Left ventricle myocardium inferior (tissue), 1 donor: ENCODE measurements at regions not wholly inside any gene's neighbourhood (a gene's known extent, or its start where the extent isn't known, plus 50 kb on each side); places are given as distances from the start of the nearest gene placed in this dataset.
"Not testable (repeated sequence)": the region's sequence is repeated elsewhere in the genome, so short reads cannot be mapped to it uniquely, and the experiment has no call there.

Experiments
- DNase-seq: peaks from one replicate; pipeline ENCODE4 v3.0.0-alpha.2; 2020
- H3K27ac ChIP-seq: fragments of 200-600 bp; replicated peaks from 2 replicates; pipeline ENCODE4 v1.8.0; 2021
- H3K27me3 ChIP-seq: fragments of 200-600 bp; 2 replicates; pipeline ENCODE4 v1.8.0; 2021; ENCODE audit warnings: low read depth
- H3K36me3 ChIP-seq: fragments of 200-600 bp; 2 replicates; pipeline ENCODE4 v1.8.0; 2021
- H3K4me1 ChIP-seq: fragments of 200-600 bp; 2 replicates; pipeline ENCODE4 v1.8.0; 2021
- H3K4me3 ChIP-seq: fragments of 200-600 bp; 2 replicates; pipeline ENCODE4 v1.8.0; 2021; ENCODE audit warnings: mild to moderate bottlenecking, moderate library complexity
- H3K9me3 ChIP-seq: fragments of 200-600 bp; replicated peaks from 2 replicates; pipeline ENCODE4 v1.8.0; 2021
- CTCF ChIP-seq: fragments of 200-600 bp; IDR thresholded peaks from 2 replicates; pipeline ENCODE4 v1.8.0; 2021; ENCODE audit warnings: antibody characterized with exemption, mild to moderate bottlenecking, borderline replicate concordance
- intact Hi-C: fragments of 100-400 bp; cut with micrococcal nuclease; formaldehyde crosslinking; loops from one replicate; pipeline ENCODE4 v1.11.0; 2022
- donor health status: DM: no; HTN: yes; CAD: no; lungs with severe emphysema.

- no peak for TF ChIP-seq CTCF
- no peak overlapping the region for H3K27ac ChIP-seq
- intact Hi-C loops, result no loop called here
- no peaks in the 10 kb centered on the region for H3K36me3 ChIP-seq
- H3K4me1 ChIP-seq, result no peaks in the 10 kb centered on the region
- no peak overlapping the region for H3K4me3 ChIP-seq
- H3K27me3 ChIP-seq, result peaks cover 11% of the 10 kb centered on the region
- DNase-seq, result no peak
- H3K9me3 ChIP-seq, result peaks cover 6% of the 10 kb centered on the region
These were observed 99.4 kb downstream of the TNFRSF13B start for GRCh38 chr17:16872351-16873173.

- H3K9me3 ChIP-seq, H3K4me1 ChIP-seq, DNase-seq, H3K27ac ChIP-seq, H3K36me3 ChIP-seq, intact Hi-C loops, H3K4me3 ChIP-seq: not testable (repeated sequence)
- peaks cover 11% of the 10 kb centered on the region for H3K27me3 ChIP-seq
These were observed 100.3 kb downstream of the TNFRSF13B start for GRCh38 chr17:16871446-16872190.

GRCh38 chr17:16870253-16871245 lies 101.4 kb downstream of the TNFRSF13B start:
- no peak for TF ChIP-seq CTCF
- Histone ChIP-seq H3K36me3 (no peaks in the 10 kb centered on the region), H3K9me3 (no peaks in the 10 kb centered on the region), H3K4me1 (no peaks in the 10 kb centered on the region), H3K4me3 (no peak overlapping the region), H3K27ac (no peak overlapping the region), H3K27me3 (peaks cover 11% of the 10 kb centered on the region)
- intact Hi-C loops, result no loop called here
- DNase-seq, result no peak

- H3K27ac ChIP-seq, H3K36me3 ChIP-seq, intact Hi-C loops, H3K4me3 ChIP-seq, H3K4me1 ChIP-seq, H3K9me3 ChIP-seq, DNase-seq: not testable (repeated sequence)
- peaks cover 11% of the 10 kb centered on the region for H3K27me3 ChIP-seq
These were observed 102.2 kb downstream of the TNFRSF13B start for GRCh38 chr17:16869531-16870252.

- H3K27me3 ChIP-seq, H3K4me1 ChIP-seq, H3K27ac ChIP-seq, H3K36me3 ChIP-seq, H3K4me3 ChIP-seq, DNase-seq, intact Hi-C loops, H3K9me3 ChIP-seq: not testable (repeated sequence)
These were observed 103.3 kb downstream of the TNFRSF13B start for GRCh38 chr17:16868616-16869015.

GRCh38 chr17:16867545-16867944 lies 104.4 kb downstream of the TNFRSF13B start:
- H3K36me3 ChIP-seq, H3K9me3 ChIP-seq, H3K27me3 ChIP-seq, intact Hi-C loops, H3K4me1 ChIP-seq, DNase-seq, H3K27ac ChIP-seq, H3K4me3 ChIP-seq: not testable (repeated sequence)

- DNase-seq, H3K27ac ChIP-seq, H3K27me3 ChIP-seq, H3K36me3 ChIP-seq, H3K9me3 ChIP-seq, intact Hi-C loops, H3K4me1 ChIP-seq, H3K4me3 ChIP-seq: not testable (repeated sequence)
These were observed 105.1 kb downstream of the TNFRSF13B start for GRCh38 chr17:16866841-16867240.
